GM23248 (cell line): ENCODE measurements at regions not wholly inside any gene's neighbourhood (a gene's known extent, or its start where the extent isn't known, plus 50 kb on each side); places are given as distances from the start of the nearest gene placed in this dataset.

Experiments used
- DNase-seq: peaks from one replicate; pipeline ENCODE4 v3.0.0-alpha.2; 2015
- H2AFZ ChIP-seq: fragments of 200-600 bp; sonication (generic); 2 replicates; pipeline ENCODE4 v1.6.1; 2016; ENCODE audit warnings: antibody characterized with exemption
- H3F3A ChIP-seq: fragments of 200-600 bp; sonication (generic); 2 replicates; pipeline ENCODE4 v1.6.1; 2016; ENCODE audit warnings: mild to moderate bottlenecking, antibody characterized with exemption, mixed run types; ENCODE audit not compliant: insufficient read depth
- H3K27ac ChIP-seq: fragments of 200-600 bp; sonication (generic); 2 replicates; pipeline ENCODE4 v1.5.1; 2016; ENCODE audit warnings: mild to moderate bottlenecking
- H3K27me3 ChIP-seq: fragments of 200-600 bp; sonication (generic); replicated peaks from 2 replicates; pipeline ENCODE4 v1.6.1; 2016; ENCODE audit warnings: mild to moderate bottlenecking; ENCODE audit not compliant: insufficient read depth
- H3K36me3 ChIP-seq: fragments of 200-600 bp; sonication (generic); 2 replicates; pipeline ENCODE4 v1.6.1; 2016; ENCODE audit warnings: low read depth, mild to moderate bottlenecking
- H3K4me1 ChIP-seq: fragments of 200-600 bp; sonication (generic); 2 replicates; pipeline ENCODE4 v1.6.1; 2016; ENCODE audit warnings: mild to moderate bottlenecking; ENCODE audit not compliant: insufficient read depth
- H3K4me2 ChIP-seq: fragments of 200-600 bp; sonication (generic); one replicate; pipeline ENCODE4 v1.6.1; 2016; ENCODE audit warnings: mild to moderate bottlenecking; ENCODE audit not compliant: unreplicated experiment
- H3K4me3 ChIP-seq: fragments of 200-600 bp; sonication (generic); 2 replicates; pipeline ENCODE4 v1.5.1; 2016; ENCODE audit warnings: mild to moderate bottlenecking
- H3K79me2 ChIP-seq: fragments of 200-600 bp; sonication (generic); 2 replicates; pipeline ENCODE4 v1.6.1; 2016; ENCODE audit warnings: mild to moderate bottlenecking; ENCODE audit not compliant: insufficient read depth
- H3K9ac ChIP-seq: fragments of 200-600 bp; sonication (generic); 2 replicates; pipeline ENCODE4 v1.6.1; 2016; ENCODE audit warnings: mild to moderate bottlenecking
- H3K9me2 ChIP-seq: fragments of 200-600 bp; sonication (generic); 2 replicates; pipeline ENCODE4 v1.6.1; 2016; ENCODE audit warnings: mixed run types, mild to moderate bottlenecking, moderate library complexity; ENCODE audit not compliant: insufficient read depth
- H3K9me3 ChIP-seq: fragments of 200-600 bp; sonication (generic); one replicate; pipeline ENCODE4 v1.6.1; 2017; ENCODE audit warnings: low read depth
- H4K20me1 ChIP-seq: fragments of 200-600 bp; sonication (generic); 2 replicates; pipeline ENCODE4 v1.6.0; 2016; ENCODE audit not compliant: insufficient read depth
- EZH2 ChIP-seq: fragments of 200-600 bp; sonication (generic); IDR thresholded peaks from 2 replicates; pipeline ENCODE4 v1.6.1; 2018; ENCODE audit warnings: antibody characterized with exemption, mild to moderate bottlenecking; ENCODE audit not compliant: insufficient read depth, poor library complexity, severe bottlenecking
- EZH2phosphoT487 ChIP-seq: fragments of 200-600 bp; sonication (generic); IDR thresholded peaks from 2 replicates; pipeline ENCODE4 v1.6.1; 2018; ENCODE audit warnings: antibody characterized with exemption, moderate library complexity, mild to moderate bottlenecking, low read depth; ENCODE audit not compliant: insufficient read depth
- WGBS, 2 experiments: methylation state at CpG; one replicate each; pipeline ENCODE4 v1.1.6; 2015 to 2017; ENCODE audit warnings: low lambda C conversion rate in 2 of 2, low coverage in 1 of 2; ENCODE audit errors: missing lambda C conversion rate in 2 of 2; 5-methylcytosine and 5-hydroxymethylcytosine counted together
- in situ Hi-C: fragments of 300-500 bp; cut with MboI; formaldehyde crosslinking; loops from 2 replicates; pipeline ENCODE4 v1.15.0; 2020

DNA sequence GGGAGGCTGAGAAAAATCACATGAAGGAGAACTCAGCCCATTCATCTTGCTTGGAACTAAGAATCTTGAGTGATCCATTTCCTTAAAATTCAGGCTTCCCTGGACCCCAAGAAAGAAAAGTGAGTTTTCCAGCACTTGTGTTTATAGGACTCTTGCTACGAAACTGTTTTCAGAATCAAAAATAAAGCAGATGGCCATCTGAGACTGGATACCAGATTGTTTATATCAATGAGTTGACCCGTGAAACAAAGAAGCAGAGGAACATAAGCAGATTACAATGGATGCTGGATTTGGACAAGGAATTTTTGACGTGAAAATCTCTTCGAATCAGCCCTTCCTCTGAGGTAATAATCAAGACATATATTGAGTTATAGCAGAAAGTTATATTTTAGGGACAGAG lies 223.2 kb downstream of the SYK start:
- TF ChIP-seq EZH2phosphoT487 = no peak
- no peak for TF ChIP-seq EZH2

DNA sequence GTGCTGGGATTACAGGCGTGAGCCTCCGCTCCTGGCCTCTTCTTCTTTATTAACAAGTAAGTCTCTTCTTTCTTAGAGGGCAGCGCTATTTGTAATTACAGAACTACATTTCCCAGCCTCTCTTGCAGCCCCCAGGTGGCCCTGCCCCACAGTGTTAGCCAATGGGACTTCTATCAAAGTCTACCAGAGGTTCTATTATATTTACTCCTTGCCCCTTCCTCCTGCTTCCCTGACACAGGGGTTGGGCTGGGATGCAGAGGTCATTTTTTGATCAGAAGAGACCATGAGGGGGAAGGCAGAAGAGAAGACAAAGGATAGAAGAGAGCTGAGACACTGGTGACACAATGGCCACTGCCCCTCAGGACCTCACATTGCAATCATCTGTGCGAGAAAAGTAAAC lies 224.2 kb downstream of the SYK start:
- Histone ChIP-seq H3K36me3 (no peaks in the 10 kb centered on the region), H3K4me3 (no peak overlapping the region), H3K9me3 (no peaks in the 10 kb centered on the region), H3K79me2 (no peaks in the 10 kb centered on the region), H3K9me2 (no peaks in the 10 kb centered on the region), H4K20me1 (no peaks in the 10 kb centered on the region), H3K27ac (no peak overlapping the region), H3K27me3 (no peaks in the 10 kb centered on the region), H2AFZ (no peak overlapping the region), H3K4me2 (no peak overlapping the region), H3F3A (no peaks in the 10 kb centered on the region), H3K4me1 (no peaks in the 10 kb centered on the region), H3K9ac (no peak overlapping the region)
- in situ Hi-C loops = no loop called here
- 77 to 81% methylated on average over 4 of the region's 4 CpGs for WGBS, 2 experiments
- no peak for DNase-seq
- TF ChIP-seq EZH2phosphoT487 = no peak
- no peak for TF ChIP-seq EZH2

More for the DNA sequence above, 223.2 kb downstream of the SYK start:
- Histone ChIP-seq H3K79me2 (no peaks in the 10 kb centered on the region), H3K27me3 (no peaks in the 10 kb centered on the region), H4K20me1 (no peaks in the 10 kb centered on the region), H3F3A (no peaks in the 10 kb centered on the region), H3K27ac (no peak overlapping the region), H3K9me3 (no peaks in the 10 kb centered on the region), H3K9ac (no peak overlapping the region), H3K4me2 (no peak overlapping the region), H3K9me2 (no peaks in the 10 kb centered on the region), H3K4me1 (no peaks in the 10 kb centered on the region), H2AFZ (no peak overlapping the region), H3K4me3 (no peak overlapping the region), H3K36me3 (no peaks in the 10 kb centered on the region)
- 76 to 78% methylated on average over 4 of the region's 4 CpGs for WGBS, 2 experiments
- no peak for DNase-seq
- in situ Hi-C loops = no loop called here

DNA sequence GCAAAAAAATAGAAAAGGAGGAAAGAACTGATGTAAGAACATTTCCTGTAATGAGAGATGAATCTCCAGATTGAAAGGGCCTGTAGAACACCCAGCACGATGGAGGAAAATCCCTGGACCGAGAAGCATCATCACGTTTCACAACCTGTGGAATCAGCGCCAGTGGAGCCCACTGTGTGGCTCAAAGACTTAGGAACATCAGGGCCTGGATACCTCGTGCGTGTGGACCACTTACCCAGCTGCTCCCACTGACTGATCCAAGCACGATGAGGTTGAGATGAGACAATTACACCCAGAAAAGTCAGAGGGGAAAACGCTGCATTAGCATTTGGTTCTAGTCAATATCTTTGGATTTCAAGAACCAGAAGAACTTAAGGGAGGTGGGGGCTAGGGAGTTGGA lies 224.6 kb downstream of the SYK start:
- no peak overlapping the region for H3K4me3 ChIP-seq
- WGBS, 2 experiments = 55 to 59% methylated on average over 8 of the region's 8 CpGs
- in situ Hi-C loops = no loop called here
- TF ChIP-seq EZH2phosphoT487 = no peak
- no peak overlapping the region for H2AFZ ChIP-seq
- H3K27me3 ChIP-seq = no peaks in the 10 kb centered on the region
- H3K9me2 ChIP-seq = no peaks in the 10 kb centered on the region
- DNase-seq = no peak
- no peak overlapping the region for H3K9ac ChIP-seq
- no peak overlapping the region for H3K4me2 ChIP-seq
- no peak overlapping the region for H3K27ac ChIP-seq
- no peaks in the 10 kb centered on the region for H3K4me1 ChIP-seq
- H4K20me1 ChIP-seq = no peaks in the 10 kb centered on the region
- H3K36me3 ChIP-seq = no peaks in the 10 kb centered on the region
- H3K79me2 ChIP-seq = no peaks in the 10 kb centered on the region
- no peaks in the 10 kb centered on the region for H3K9me3 ChIP-seq
- H3F3A ChIP-seq = no peaks in the 10 kb centered on the region

DNA sequence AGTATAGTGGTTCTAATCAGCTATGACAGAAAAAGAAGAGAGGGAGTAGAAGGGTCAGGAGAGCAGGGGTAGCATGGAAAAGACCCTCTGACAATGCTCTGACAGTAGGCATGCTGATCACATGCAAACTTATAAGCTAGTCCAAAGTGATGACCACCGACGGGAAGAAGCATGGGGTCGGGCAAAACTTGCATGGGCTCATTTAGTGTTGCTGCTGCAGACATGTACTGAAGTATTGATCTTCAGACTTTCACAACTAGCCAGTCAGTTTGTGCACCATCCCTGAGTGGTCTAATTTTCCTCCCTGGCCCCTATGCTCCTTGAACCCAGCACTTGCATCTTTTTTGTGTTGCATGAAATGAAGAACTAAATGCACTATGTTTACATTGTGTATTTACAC lies 225.4 kb downstream of the SYK start:
- Histone ChIP-seq H3K79me2 (no peaks in the 10 kb centered on the region), H3F3A (no peaks in the 10 kb centered on the region), H3K27me3 (no peaks in the 10 kb centered on the region), H3K9ac (no peak overlapping the region), H3K27ac (no peak overlapping the region), H3K9me2 (no peaks in the 10 kb centered on the region), H2AFZ (no peak overlapping the region), H3K36me3 (no peaks in the 10 kb centered on the region), H3K4me2 (no peak overlapping the region), H3K4me1 (no peaks in the 10 kb centered on the region), H4K20me1 (no peaks in the 10 kb centered on the region), H3K4me3 (no peak overlapping the region), H3K9me3 (no peaks in the 10 kb centered on the region)
- TF ChIP-seq EZH2phosphoT487 (no peak), EZH2 (no peak)
- in situ Hi-C loops = no loop called here
- WGBS, 2 experiments = 98 to 100% methylated on average over 3 of the region's 3 CpGs
- no peak for DNase-seq

DNA sequence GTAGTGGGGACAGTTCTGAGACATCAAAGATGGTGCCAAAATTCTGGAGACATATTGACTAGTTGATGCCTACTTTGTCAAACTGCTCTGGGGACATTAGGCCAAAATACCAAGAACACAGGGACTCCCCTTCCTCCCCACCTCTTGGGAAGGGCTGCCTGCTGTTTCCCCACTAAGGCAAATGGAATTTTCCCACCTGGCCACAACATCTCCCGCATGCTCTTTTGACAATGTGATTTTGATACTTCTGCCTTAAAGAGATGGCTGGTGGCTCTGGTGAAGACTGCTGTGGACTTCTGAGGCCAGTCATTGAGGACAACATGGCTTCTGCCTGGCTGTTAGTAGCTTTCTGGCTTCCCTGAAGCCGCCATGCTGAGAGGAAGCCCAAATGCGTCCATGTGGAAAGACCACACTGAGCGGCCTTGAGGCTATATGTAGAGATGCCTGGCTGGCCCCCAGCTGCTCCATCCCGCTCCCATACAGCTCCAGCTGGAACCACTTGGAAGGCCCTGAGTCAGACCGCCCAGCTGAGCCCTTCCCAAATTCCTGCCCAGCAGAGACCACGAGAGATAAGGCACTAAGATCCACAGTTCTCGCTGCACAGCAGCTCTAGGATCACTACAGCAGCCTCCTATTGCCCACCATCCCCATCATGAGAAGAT lies 226.7 kb downstream of the SYK start:
- TF ChIP-seq EZH2phosphoT487 (no peak), EZH2 (no peak)
- H3K4me1 ChIP-seq = no peaks in the 10 kb centered on the region
- H3F3A ChIP-seq = no peaks in the 10 kb centered on the region
- H3K9me3 ChIP-seq = no peaks in the 10 kb centered on the region
- 88 to 91% methylated on average over 8 of the region's 8 CpGs for WGBS, 2 experiments
- in situ Hi-C loops = no loop called here
- no peaks in the 10 kb centered on the region for H3K9me2 ChIP-seq
- no peak overlapping the region for H3K4me2 ChIP-seq
- no peaks in the 10 kb centered on the region for H3K79me2 ChIP-seq
- H3K27ac ChIP-seq = no peak overlapping the region
- no peak overlapping the region for H3K4me3 ChIP-seq
- no peaks in the 10 kb centered on the region for H4K20me1 ChIP-seq
- H3K27me3 ChIP-seq = no peaks in the 10 kb centered on the region
- H3K9ac ChIP-seq = no peak overlapping the region
- no peaks in the 10 kb centered on the region for H3K36me3 ChIP-seq
- no peak overlapping the region for H2AFZ ChIP-seq
- no peak for DNase-seq
